Activated CD4-positive, CD25-positive, alpha-beta regulatory T cell treated with anti-CD3 and anti-CD28 coated beads, Interleukin-2, amount 50 U/mL, for 24 hours (primary cell): ENCODE measurements at regions not wholly inside any gene's neighbourhood (a gene's known extent, or its start where the extent isn't known, plus 50 kb on each side); places are given as distances from the start of the nearest gene placed in this dataset.

Source experiments
- ATAC-seq, 2 donors: fragments of 150-1000 bp; cut with Tn5 transposase; one replicate each; pipeline ENCODE4 v1.10.0; 2021; ENCODE audit warnings: mild to moderate bottlenecking in 1 of 2, moderate library complexity in 1 of 2

- ATAC-seq, result no peak
Observed at GRCh38 chr2:144211065-144211464, 308.9 kb downstream of the ZEB2 start.

- no peak for ATAC-seq
Observed at GRCh38 chr2:144210076-144210475, 309.8 kb downstream of the ZEB2 start.

- no peak for ATAC-seq
Observed at GRCh38 chr2:144208924-144209323, 311.0 kb downstream of the ZEB2 start.

DNA sequence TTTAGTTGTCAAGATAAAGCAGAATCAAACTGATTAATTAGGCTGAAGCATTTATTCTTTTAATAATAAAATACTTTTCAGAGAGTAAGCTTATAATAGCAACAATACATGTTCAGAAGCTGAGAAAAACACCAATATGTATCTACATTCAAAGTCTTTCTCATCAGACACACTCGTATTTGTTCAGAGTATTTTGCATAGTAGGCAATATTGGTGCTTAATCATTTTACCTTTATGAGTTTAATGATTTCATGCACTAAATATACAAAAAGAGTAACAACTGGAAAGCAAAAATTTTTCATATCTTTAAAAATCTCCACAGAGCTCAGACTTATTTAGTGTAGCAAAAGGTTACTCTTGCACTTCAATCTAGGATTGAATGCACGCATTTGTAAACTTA is 313.9 kb downstream of the ZEB2 start:
- no peak for ATAC-seq

GRCh38 chr2:144201868-144202468 is 318.0 kb downstream of the ZEB2 start:
- ATAC-seq, result peak in 1 of 2 donors; percentile 35

DNA sequence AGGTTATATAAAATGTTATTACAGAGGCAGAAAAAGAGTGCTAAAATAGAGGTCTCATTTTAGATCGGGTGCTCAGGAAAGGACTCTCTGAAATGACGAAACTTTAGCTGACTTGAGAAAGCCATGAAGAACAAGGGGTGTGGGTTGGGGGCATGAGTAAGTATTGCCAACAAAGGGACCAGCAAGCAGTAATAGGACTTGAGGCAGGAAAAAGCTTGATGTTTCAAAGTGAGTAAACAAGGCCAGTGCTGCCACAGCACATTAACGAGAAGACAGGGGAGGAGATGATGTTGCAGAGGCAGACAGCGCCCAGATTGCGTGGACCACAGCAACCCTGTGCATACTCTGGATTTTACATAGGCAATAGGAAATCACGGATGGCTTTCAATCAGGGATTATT is 318.8 kb downstream of the ZEB2 start:
- ATAC-seq, result peak in 1 of 2 donors; percentile 27

GRCh38 chr2:144198116-144198515 is 321.8 kb downstream of the ZEB2 start:
- no peak for ATAC-seq

DNA sequence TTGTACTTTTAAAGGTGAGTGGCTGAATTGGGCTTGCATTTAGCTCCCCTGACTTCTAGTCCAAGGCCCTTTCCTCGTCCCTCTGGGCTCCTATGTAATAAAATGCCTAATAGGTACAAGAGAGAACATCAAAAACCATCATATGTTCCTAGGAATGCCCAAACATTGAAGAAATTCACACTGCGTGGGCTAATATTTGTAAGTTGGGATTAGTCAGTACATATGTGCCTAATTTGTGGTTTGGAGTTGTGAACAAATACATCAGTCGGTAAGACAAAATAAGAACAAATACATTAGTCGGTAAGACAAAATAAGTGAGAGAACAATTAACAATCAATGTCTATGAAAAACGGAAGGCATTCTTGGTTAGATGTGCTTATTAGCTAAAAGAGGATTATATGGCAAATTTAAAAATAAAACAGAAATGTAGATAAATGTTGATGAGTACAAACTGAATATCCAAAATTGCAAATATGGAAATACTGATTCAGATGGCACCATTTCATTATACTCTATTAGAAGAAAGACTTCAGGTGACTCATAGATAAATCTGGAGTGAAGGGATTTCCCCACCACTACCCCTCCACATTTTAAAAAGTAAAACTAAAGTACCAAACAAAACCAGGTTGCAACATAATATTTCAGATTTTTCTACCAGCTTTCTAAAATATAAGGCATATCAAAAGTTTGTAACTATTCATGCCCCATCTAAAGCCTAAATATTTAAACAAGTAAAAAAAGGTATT is 325.4 kb downstream of the ZEB2 start:
- peak; percentile 77 to 87 for ATAC-seq

- no peak for ATAC-seq
Observed at GRCh38 chr2:144190908-144191605, 328.9 kb downstream of the ZEB2 start.

- peak; percentile 98 to 99 for ATAC-seq
Observed at GRCh38 chr2:144183727-144184126, 336.2 kb downstream of the ZEB2 start.

GRCh38 chr2:144181001-144181400 is 338.9 kb downstream of the ZEB2 start:
- peak in 1 of 2 donors; percentile 10 for ATAC-seq

- no peak for ATAC-seq
Observed at GRCh38 chr2:144180131-144180530, 339.8 kb downstream of the ZEB2 start.

- ATAC-seq, result no peak
Observed at GRCh38 chr2:144170179-144170578, 349.7 kb downstream of the ZEB2 start.

GRCh38 chr2:144166743-144167142 is 353.2 kb downstream of the ZEB2 start:
- ATAC-seq, result no peak

DNA sequence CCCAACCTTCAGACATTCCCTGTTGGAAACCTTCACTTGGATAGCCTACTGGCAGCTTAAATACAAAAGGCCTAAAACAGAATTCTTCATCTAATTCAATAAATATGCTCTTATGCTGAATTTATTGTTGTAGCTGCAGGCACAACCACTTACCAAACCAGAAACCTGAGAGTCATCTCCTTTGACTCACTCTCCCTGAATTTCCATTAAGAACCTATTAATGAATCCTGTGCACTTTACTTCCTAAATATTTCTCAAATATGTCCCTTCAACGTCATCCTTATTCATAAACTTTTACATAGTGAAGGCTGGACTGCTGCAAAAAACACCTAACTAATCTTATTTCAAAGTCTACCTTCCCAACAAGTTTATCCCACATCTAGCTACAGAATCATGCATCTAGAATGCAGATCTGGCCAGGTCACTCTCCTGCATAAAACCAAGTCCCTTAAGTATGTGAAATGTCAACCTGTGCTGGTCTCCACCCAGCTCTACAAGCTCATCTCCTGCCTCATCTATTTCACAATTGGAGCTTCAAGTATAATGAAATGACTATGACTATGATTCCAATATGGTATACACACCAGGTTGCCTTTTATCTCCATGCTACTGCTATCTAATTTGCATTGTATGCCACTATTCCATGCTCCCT is 354.2 kb downstream of the ZEB2 start:
- ATAC-seq, result no peak

DNA sequence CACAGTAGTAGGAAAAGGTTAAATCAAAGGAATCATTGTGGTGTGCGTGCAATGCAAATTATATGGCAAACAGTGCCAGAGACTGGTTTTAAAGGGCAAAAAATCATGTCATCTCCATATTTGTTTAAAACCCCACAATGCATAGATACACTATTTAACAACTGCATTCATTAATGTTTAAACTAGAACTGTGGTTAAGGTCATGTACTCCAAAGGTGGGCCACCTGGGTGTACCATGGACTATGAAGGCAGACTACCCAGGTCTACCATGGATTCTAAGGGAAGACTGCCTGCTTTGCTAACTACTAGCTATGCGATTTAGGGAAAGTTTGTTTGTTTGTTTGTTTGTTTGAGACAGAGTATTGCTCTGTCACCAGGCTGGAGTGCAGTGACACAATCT is 356.3 kb downstream of the ZEB2 start:
- ATAC-seq, result no peak

DNA sequence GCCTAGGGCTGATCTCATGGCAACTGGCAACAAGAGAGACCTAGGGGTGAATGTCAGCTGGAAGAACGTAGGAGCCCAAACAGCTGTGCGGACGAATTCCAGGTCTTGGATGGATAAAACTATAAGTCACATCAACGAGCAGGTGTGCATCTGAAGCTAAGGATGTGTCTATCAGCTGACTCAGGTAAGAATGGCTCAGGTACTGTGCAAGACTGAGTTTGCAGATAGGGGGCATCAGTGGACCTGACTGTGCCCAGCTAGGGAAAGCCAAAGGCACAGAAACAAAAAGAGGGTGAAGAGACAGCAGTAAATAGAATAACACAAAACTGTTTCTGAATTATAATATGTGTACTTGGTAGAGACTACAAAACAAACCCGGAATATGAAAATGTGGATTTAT is 357.3 kb downstream of the ZEB2 start:
- ATAC-seq, result peak in 1 of 2 donors; percentile 65

- no peak for ATAC-seq
Observed at GRCh38 chr2:144161061-144161460, 358.9 kb downstream of the ZEB2 start.

- no peak for ATAC-seq
Observed at GRCh38 chr2:144159240-144159639, 360.7 kb downstream of the ZEB2 start.

- ATAC-seq, result no peak
Observed at GRCh38 chr2:144158096-144158495, 361.8 kb downstream of the ZEB2 start.

GRCh38 chr2:144156736-144157640 is 362.9 kb downstream of the ZEB2 start:
- no peak for ATAC-seq

DNA sequence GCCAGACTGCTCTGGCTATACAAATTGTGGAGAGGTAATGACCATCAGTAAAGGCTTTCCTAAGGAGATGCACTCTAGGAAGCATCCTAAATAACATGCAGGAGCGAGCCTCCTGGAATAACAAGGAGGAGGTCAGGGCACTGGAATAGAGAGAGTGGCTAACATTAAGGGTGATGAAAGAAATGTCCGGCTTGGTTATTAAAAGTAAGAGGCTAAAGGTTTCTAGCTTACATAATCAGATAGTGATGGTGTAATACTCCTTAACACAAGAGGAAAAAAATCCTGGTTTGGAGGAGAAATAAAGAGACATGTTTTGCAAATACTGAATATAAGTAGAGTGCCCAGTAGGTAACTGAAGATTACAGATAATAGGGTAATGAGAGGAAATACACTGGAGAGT is 365.7 kb downstream of the ZEB2 start:
- ATAC-seq, result no peak
